ENCODE measurements at regions not wholly inside any gene's neighbourhood (a gene's known extent, or its start where the extent isn't known, plus 50 kb on each side); places are given as distances from the start of the nearest gene placed in this dataset.

DNA sequence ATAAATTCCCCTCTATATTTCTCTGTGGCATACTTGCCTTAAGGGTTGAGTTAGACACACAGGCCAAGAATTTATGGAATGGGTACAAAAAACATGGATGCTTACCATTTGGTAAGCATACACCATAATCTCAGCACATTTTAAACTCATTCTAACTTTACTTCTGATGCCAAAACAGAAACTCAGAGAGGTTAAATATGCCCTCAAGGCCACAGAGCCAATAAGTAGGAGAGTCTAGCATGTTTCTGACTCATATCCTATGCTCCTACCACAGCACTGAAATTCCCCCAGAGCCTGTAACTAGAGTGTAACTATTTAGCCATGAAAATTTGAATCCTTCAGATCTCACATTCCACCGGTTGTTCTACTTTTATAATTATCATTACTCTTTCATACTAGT is 559.7 kb downstream of the ACTL7B start:
- TF ChIP-seq CTCF (conservative IDR thresholded peaks at IDR 0.05 in 1 of 2, IDR thresholded peaks at IDR 0.05 in 1 of 2; ENCODE audit: extremely low read depth in 1 of 2, insufficient read depth in 1 of 2, low read depth in 1 of 2, low read length in 2 of 2) (no peak), EZH2 (IDR thresholded peaks at IDR 0.05; ENCODE audit: borderline replicate concordance, low read length) (no peak)
